ENCODE measurements at regions not wholly inside any gene's neighbourhood (a gene's known extent, or its start where the extent isn't known, plus 50 kb on each side); places are given as distances from the start of the nearest gene placed in this dataset.
"Not testable (repeated sequence)": the region's sequence is repeated elsewhere in the genome, so short reads cannot be mapped to it uniquely, and the experiment has no call there.

DNA sequence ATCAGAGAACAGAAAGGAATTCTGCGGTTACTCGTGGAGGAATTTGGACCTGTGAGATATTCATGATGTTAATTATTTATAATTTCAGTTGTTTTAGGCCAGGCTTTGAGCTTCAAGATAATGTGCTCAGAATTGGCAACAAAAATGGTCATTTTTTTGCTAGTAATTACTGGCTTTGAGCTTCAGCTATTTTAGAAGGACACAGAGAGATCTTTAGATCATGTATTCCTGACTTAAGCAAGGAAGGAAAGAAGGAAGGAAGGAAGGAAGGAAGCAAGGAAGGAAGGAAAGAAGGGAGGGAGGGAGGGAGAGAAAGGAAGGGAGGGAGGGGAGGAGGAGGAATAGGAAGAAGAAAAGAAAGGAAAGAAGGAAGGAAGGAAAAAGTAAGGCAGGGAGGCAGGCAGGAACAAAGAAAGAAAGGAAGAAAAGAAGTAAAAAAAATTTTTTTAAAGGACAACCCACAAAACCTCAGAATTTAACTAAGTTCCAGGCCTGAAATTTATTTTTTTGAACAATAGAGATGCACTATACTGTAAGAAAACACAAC, 277.9 kb upstream of the KLF3 start:
- DNase-seq, result no peak

DNA sequence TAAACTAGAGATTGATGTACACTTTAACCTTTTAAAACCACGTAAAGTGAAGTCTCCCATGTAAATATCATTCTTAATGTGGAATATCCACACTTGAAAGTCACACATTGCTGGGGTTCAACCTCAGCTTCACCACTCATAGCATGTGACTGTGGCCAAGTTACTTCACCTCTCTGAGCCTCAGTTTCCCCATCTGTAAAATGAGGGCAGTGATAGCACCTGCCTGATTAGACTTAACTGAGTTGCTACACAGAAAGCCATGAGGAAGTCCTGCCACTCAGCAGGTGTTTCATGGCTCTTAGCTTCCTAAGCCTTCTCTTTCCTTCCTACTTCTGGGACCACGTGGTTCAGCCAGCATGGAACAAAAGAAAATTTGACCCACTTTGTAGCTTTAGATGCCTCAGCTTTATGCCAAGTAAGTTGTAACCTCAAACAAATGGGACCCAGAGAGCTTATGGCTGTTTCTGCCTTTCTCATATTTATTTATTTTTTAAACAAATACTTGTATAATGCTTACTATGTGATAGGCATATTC, 277.3 kb upstream of the KLF3 start:
- DNase-seq, result no peak

DNA sequence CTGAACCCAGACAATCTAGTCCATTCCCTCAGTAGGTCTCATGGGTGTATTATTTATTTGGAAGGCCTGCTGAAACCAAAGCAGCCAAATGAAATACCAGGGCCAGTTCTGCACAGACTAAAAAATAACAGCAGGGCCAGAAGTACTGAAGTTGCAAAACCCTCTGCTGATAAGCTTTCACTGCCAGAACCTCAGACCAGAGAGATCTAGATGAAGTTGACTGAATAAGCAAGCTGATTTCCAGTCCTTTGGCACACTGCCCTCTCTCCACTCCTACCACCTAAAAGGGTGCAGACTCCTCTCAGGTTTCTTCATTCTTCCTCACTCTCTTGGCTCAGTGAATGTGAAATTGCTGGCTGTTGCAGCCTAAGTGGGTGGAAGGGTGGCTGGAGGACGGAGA, 276.7 kb upstream of the KLF3 start:
- DNase-seq, result no peak

DNA sequence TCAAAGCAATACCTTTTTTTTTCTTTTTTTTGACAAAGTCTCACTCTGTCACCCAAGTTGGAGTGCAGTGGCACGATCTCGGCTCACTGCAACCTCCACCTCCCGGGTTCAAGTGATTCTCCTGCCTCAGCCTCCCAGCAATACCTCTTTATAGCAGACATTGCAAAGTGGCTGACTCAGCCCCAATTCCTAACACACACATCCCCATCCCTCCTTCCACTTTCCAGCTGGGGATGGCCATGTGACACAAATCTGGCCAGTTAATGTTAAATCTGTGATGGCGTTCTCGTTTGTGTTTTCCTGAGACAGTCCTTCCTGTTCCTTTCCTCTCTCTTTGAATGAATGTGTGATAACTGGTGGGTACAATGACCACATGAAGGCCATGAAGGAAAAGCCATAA, 276.2 kb upstream of the KLF3 start:
- DNase-seq, result no peak

DNA sequence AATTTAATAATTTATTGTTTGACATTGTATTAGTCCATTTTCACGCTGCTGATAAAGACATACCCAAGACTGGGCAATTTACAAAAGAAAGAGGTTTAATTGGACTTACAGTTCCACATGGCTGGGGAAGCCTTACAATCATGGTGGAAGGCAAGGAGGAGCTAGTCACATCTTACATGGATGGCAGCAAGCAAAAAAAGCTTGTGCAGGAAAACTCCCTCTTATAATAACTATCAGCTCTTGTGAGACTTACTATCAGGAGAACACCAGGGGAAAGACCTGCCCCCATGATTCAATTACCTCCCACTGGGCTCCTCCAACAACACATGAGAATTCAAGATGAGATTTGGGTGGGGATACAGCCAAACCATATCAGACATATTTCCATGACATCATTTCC, 275.1 kb upstream of the KLF3 start:
- not testable (repeated sequence) for DNase-seq

DNA sequence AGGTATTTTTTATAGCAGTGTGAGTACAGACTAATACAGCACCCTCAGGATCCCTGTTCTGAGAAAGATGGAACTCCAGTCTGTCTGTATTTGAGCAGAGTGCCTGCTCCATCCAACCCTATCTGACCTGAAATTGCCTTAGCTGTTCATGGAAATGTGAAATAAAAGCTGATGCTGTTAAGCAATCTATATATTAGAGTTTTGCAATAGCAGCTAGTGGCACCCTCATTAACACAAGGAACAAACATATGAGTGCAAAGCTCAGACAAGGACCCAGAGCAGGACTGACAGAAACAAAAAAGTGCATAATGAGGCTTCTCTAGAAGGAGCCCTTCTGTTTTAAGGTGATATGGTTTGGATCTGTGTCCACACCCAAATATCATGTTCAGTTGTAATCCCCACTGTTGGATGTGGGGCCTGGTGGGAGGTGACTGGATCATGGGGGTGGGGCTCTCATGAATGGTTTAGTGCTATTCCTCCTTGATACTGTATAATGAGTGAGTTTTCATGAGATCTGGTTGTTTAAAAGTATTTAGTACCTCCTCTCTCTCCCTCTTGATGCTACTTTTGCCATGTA, 272.9 kb upstream of the KLF3 start:
- no peak for DNase-seq

DNA sequence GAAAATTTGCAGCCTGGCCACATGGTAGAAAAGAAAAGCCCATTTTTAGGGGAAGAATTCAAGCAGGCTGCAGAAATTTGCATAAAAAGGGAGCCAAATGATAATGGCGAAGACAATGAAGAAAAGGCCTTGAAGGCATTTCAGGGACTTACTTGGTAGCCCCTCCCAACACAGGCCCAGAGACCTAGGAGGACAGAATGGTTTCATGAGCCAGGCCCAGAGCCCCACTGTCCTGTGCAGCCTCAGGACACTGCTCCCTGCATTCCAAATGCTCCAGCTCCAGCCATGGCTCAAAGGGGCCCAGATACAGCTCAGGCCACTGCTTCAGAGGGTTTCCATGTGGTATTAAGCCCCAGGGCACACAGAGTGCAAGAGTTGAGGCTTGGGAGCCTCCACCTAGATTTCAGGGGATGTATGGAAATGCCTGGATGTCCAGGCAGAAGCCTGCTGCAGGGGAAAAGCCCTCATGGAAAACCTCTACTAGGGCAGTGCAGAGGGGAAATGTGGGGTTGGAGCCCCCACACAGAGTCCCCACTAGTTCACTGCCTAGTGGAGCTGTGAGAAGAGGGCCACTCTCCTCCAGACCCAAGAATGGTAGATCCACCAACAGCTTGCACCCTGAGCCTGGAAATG, 271.7 kb upstream of the KLF3 start:
- no peak for DNase-seq

DNA sequence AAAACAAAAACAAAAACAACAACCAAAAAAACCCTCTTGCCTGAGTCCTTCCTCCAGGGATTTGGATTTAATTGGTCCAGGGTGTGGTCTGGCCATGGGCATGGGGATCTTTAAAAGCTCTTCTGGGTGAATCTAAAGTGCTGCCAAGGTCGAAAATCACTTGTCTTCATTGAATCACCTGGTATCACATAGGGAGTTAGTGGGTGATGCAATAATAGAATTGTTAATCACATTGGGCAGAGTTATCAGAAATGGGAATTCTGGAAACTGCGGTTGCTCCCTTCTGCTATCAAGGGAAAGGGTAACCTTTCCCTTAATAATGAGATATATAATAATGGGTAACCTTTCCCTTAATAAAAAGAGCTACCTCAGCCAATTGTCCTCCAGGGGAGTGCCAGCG, 267.9 kb upstream of the KLF3 start:
- DNase-seq, result no peak

DNA sequence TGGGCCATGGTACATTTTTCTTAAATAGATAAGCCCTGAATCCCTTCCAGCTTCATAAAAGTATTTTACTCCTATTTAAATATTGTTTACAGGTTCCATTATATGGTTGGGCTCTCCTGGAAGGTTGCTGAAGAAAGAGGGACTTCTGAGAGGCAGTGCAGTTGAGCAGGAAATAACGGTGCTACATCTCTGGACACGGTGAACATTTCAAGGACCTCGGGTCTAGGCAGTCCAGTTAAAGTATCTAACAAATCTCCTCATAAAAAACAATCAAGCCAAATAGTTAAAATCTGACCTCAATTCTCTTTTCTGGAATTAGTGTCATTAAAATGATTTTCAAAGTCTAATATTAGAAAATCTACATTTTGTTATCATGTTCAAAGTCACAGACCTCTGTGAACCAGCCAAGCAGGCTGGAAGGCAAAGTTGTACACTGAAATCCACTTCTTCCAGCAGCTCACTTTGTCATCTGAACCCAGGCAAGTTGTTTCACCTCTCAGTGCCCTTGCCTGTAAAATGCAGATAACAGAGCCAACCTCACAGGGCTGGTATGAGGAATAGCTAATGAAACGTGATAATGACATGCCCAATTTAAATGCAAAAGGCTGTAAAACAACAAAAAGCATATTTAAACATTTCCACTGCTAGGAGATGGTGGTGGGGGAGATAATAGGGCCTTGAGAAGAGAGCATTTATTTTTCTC, 267.0 kb upstream of the KLF3 start:
- DNase-seq, result no peak

DNA sequence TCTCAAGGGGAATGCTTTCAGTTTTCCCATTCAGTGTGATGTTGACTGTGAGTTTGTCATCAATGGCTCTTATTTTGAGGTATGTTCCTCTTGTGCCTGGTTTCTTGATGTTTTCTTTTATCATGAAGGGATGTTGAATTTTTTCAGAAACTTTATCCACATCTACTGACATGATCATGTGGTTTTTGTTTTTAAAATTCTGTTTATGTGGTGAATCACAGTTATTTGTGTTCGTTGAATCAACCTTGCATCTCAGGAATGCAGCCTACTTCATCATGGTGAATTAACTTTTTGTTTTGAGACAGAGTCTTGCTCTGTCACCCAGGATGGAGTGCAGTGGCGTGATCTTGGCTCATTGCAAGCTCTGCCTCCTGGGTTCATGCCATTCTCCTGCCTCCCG, 263.1 kb upstream of the KLF3 start:
- DNase-seq, result no peak

DNA sequence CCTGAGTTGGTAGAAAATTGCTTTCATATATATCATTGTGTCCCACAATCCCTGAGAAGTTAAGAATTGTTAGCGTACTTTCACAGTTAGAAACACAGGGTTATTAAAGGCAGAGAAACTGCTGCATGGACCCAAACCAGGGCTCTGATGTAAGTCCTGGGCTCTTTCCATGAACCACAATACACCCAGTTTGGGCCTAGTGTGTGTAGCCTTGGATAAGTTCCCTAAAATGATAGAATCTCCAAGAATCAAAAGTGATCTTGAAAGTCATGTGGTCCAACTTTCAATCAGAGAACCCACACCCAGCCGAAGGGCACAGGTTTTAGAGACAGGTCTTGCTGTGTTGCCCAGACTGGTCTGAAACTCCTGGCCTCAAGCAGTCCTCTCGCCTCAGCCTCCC, 257.8 kb upstream of the KLF3 start:
- DNase-seq, result no peak

DNA sequence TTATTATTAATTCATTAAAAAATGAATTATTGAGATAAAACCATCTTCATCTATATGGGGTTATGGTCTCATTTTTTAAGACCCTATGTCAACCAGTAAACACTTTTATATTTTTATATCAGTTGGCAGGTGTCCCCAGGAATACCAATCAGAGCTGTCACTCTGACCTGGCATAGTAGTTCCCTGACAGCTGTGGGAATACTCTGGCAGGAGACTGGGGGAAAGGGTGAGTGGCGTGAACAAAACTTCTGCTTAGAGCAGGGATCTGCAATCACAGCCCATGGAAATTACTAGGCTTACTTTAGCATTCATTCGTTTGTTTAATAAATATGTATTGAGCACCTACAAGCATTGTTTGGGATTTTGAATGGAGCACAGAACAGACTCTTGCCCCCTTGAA, 254.1 kb upstream of the KLF3 start:
- DNase-seq, result no peak

DNA sequence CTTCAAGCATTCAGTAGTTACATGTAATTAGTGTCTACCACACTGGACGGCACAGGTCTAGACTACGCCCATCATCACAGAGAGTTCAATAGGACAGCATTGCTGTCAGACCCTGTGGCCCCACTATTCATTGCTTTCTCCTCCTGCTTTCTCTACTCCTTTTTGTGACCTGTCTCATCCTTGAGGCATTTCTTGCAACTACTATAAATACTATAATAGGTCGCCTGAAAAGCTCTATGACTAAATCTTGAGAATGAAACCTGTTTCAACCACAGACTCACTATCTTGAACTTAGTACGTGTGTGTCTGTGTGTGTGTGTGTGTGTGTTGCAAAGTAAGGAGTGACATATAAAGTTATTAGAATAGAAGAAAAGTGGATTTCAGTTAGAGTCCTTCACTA, 252.9 kb upstream of the KLF3 start:
- no peak for DNase-seq

DNA sequence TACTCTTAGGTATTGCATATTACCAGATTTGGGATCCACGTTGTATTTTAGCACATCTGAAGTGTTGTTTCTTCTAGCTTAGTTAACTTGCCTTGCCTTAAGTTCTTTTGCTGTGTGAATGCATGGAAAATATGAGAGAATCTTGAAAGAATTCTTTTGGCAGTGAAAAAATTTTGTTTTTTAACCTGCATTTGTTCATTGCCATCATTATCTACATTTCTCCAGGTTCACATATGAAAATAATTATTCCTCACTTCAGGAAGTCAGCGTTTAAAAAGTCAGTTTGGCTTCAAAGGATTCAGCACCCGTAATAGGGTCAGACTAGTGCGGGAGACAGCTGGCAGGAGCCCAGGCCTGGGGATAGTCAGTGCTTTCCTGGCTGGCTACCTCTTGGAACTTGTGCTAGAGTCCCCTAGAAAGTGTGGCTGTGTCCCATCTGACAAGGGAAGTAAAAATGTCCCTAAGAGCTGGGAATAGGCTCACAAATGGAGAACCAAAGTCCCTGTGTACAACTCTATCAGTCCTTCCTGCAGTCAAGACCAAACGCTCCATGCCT, 251.9 kb upstream of the KLF3 start:
- DNase-seq, result no peak

DNA sequence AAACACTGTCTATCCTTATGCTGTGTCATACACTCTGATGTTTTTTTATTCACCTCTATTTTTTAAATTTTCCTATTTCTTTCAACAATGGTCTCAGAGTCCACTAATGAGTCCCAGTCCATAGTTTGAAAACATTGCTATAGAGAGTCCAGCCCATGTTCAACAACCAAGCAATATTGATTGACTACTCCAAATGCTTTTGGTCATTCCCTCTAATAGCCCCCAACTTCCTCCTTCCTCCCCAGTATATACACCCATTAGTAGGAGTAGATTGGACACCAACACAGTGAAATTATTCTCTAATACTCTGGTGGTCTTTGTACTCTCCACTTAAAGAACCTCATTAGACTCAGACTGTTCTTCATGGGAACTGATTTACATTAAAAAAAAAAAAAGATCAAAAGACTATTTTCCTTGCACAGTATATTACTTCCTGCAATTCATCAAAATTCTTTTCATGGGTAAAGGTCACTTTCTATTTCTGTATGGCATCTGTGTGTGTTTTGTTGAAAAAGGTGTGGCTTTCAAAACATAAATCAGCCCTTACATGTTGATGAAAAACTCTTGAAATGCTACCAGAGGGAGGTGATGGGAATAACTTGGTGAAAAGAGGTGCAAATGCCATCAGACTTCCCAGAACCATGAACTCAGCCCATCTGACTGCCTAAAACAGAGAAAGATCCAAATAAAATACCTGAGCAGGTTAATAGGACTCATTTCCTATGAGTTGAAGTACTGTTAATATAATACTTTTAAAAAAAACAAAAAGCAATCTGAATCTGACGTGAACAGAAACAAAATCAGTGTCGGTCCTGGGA, 250.3 kb upstream of the KLF3 start:
- peak; percentile 5 for DNase-seq

DNA sequence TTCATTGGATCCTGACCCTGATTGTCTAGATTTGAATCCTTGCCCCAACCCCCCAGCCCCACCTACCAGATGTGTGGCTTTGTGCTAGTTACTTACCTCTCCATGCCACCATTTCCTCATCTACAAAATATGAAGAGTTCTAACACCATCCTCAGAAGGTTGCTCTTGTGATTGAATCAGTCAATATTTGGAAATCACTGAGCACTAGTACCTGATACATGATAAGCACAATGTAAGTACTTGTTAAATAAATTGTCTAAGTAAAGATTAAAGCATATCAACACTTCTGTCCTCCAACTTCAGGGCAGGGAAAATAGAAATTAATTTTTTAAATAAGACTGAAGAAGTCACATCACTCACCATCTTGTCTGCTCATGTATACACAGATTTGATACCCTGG, 249.6 kb upstream of the KLF3 start:
- no peak for DNase-seq

DNA sequence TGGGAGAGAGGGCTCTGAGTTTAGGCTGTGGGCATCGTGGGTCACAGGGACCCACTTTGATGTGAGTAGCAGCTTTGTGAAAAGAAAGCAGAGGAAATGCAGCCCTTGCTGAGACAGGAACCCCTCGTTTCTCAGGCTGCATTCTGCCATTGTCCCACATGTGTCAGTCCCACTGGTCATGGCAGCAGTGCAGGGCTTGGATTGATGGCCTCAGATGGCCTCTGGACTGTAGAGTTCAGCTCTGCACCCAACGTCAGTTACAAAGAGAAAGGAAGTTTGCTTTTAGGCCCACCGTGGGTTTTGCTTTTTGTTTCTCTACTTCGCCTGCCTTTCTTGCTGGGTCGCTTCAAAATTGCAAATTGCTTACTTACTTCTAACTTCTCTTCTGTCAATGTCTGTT, 248.3 kb upstream of the KLF3 start:
- DNase-seq, result no peak

DNA sequence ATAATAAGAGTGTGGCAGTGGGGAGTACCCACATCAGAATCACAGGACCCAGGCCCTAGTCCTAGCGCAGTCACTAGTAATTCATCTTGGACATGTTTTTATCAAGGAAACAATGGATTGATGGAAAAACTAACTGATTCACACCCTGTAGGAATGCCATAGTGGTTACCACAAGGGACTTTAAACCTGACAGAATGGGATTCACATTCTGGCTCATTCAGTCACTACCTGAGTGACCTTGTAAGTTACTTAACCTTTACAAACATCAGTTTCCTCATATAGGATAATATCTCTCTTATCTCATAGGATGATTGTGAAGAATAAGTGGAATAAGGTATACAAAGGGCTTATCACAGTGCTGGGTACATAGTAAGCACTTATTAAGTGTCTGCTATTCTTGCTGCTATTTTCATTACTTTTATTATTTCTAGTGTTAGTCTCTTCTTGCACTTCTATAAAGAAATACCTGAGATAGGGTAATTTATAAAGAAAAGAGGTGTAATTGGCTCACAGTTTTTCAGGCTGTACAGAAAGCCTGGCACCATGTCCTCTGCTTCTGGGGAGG, 247.5 kb upstream of the KLF3 start:
- no peak for DNase-seq

DNA sequence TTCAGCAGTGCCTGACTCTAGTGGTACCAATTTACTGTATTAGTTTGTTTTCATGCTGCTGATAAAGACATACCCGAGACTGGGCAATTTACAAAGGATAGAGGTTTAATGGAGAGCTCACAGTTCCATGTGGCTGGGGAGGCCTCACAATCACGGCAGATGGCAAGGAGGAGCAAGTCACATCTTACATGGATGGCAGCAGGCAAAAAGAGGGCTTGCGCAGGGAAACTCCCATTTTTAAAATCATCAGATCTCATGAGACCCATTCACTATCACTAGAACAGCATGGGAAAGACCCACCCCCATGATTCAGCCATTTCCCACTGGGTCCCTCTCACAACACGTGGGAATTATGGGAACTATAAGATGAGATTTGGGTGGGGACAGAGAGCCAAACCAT, 243.7 kb upstream of the KLF3 start:
- DNase-seq, result not testable (repeated sequence)

DNA sequence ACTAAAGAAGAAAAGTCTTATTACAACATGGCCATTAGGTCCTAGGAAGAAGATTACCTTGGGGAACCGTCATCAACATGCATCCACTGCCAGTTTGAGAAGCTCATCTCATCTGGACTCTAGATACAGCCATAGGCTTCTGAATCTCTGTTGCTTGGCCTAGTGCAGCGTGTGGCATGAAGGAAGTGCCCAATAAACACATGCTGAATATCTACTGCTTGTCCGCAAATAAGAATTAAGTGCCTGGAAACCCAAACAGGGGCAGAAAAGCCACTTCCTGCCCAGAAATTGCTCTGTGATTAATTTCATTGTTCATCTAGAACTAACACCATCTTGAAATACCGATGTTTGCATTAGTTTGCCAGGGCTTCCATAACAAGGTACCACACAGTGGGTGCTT, 241.1 kb upstream of the KLF3 start:
- no peak for DNase-seq

DNA sequence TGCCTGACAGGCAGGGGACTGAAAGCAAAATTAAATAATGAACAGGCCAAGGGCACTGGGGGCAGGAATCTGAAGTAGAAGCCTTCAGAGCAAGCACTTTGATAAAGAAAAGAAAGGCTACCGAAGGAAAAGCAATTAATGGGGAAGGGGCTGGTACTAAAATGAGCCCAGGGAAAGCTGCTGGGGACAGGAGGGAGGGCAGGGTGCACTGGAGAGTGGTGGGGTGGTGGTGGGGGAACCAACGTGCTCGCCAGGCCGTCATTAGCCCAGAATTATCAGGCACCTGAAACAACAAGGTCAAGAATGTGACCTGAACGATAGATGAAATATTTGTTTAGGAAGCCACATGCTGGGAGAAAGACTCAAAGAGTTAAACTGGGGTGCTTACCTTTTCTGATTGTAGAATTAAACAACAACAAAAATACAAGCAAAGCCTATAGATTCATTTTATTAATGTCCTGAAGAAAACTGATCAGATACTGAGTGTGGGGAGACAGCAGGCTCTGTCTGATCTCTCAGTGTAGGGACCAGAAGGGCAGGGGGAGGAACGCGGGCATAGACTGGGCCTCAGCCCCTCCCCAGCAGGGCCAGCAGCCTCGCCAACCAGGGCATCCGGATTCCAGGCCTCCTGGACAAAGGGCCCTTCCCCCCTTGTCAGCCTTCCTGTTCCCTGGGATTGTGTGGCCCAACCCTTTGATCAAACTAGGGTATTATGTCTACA, 239.7 kb upstream of the KLF3 start:
- DNase-seq, result peak; percentile 38

DNA sequence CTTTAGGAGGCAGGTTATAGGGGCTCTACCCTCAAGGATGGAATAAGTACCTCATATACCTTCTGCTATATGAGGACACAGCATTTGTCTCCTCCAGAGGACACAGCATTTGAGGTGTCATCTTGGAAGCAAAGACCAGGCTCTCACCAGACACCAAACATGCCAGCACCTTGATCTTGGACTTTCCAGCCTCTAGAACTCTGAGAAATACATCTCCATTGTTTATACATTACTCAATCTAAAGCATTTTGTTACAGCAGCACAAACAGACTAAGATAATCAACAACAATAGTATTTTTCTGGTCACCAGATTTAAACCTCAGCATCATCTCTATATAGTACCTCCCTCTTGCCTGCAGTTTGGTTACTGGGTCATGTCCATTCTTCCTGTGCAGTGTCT, 237.5 kb upstream of the KLF3 start:
- DNase-seq, result no peak
